ENCODE measurements at regions not wholly inside any gene's neighbourhood (a gene's known extent, or its start where the extent isn't known, plus 50 kb on each side); places are given as distances from the start of the nearest gene placed in this dataset.
"Not testable (repeated sequence)": the region's sequence is repeated elsewhere in the genome, so short reads cannot be mapped to it uniquely, and the experiment has no call there.

DNA sequence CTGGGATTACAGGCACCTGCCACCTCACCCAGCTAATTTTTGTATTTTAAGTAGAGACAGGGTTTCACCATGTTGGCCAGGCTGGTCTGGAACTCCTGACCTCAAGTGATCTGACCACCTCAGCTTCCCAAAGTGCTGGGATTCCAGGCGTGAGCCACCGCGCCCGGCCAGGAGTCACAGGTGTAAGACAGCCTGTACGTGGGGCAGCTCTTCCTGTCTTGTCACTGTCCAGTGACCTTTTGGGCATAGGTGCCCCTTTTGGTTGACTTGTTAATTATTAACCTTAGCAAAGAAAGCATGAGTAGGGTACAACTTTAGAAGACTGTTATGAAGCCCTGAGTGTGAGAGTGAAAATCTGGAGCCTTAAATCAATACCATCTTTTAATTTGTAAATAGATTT, 703.7 kb upstream of the SOX11 start:
- TF ChIP-seq, protein P1, sequence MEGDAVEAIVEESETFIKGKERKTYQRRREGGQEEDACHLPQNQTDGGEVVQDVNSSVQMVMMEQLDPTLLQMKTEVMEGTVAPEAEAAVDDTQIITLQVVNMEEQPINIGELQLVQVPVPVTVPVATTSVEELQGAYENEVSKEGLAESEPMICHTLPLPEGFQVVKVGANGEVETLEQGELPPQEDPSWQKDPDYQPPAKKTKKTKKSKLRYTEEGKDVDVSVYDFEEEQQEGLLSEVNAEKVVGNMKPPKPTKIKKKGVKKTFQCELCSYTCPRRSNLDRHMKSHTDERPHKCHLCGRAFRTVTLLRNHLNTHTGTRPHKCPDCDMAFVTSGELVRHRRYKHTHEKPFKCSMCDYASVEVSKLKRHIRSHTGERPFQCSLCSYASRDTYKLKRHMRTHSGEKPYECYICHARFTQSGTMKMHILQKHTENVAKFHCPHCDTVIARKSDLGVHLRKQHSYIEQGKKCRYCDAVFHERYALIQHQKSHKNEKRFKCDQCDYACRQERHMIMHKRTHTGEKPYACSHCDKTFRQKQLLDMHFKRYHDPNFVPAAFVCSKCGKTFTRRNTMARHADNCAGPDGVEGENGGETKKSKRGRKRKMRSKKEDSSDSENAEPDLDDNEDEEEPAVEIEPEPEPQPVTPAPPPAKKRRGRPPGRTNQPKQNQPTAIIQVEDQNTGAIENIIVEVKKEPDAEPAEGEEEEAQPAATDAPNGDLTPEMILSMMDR (IDR thresholded peaks at IDR 0.05) = not testable (repeated sequence)
- TF ChIP-seq EZH2, EZH2phosphoT487 (IDR thresholded peaks at IDR 0.05): not testable (repeated sequence)

Data from neural progenitor cell (in vitro differentiated cells).